Activated CD8-positive, alpha-beta T cell treated with anti-CD3 and anti-CD28 coated beads for 36 hours (primary cell): ENCODE measurements at regions not wholly inside any gene's neighbourhood (a gene's known extent, or its start where the extent isn't known, plus 50 kb on each side); places are given as distances from the start of the nearest gene placed in this dataset.

Source experiments
- ATAC-seq: fragments of 200-7000 bp; cut with Tn5 transposase; one replicate; pipeline ENCODE4 v1.10.0; 2021; ENCODE audit warnings: mild to moderate bottlenecking, moderate library complexity
- CTCF ChIA-PET: fragments of 350-600 bp; sonication (Branson Sonifier 250); formaldehyde crosslinking; loops from one replicate; lab custom pipeline; 2021; ENCODE audit warnings: antibody characterized with exemption; lab: Charles Lee
- POLR2A ChIA-PET: fragments of 350-600 bp; sonication (Branson Sonifier 250); formaldehyde crosslinking; loops from one replicate; lab custom pipeline; 2021; ENCODE audit warnings: antibody characterized with exemption; lab: Charles Lee
- DNase-seq: peaks from one replicate; pipeline ENCODE4 v3.0.0-alpha.2; 2020
- H3K27ac Mint-ChIP-seq: one replicate; pipeline ENCODE4 v1.8.0; 2021; ENCODE audit warnings: mild to moderate bottlenecking, mixed read lengths
- H3K27me3 Mint-ChIP-seq: one replicate; pipeline ENCODE4 v1.8.0; 2021; ENCODE audit warnings: mixed read lengths
- H3K36me3 Mint-ChIP-seq: one replicate; pipeline ENCODE4 v1.8.0; 2021; ENCODE audit warnings: low read depth, mixed read lengths
- H3K4me1 Mint-ChIP-seq: one replicate; pipeline ENCODE4 v1.8.0; 2021; ENCODE audit warnings: low read depth, mixed read lengths
- H3K4me3 Mint-ChIP-seq: one replicate; pipeline ENCODE4 v1.8.0; 2021; ENCODE audit warnings: mild to moderate bottlenecking, moderate library complexity, mixed read lengths
- H3K9me3 Mint-ChIP-seq: one replicate; pipeline ENCODE4 v1.8.0; 2021; ENCODE audit warnings: mixed read lengths
- intact Hi-C: fragments of 100-400 bp; cut with micrococcal nuclease; formaldehyde crosslinking; loops from one replicate; pipeline ENCODE4 v1.10.0; 2022
- TF ChIP-seq, protein P1 (sequence below): fragments of 200-600 bp; IDR thresholded peaks from one replicate; pipeline ENCODE4 v1.8.0; 2022; ENCODE audit warnings: antibody characterized with exemption, mild to moderate bottlenecking

GRCh38 chr2:219954331-219954730, 326.9 kb downstream of the SLC4A3 start:
- DNase-seq (no peak), ATAC-seq (no peak)
- H3K4me1 Mint-ChIP-seq = no peaks in the 10 kb centered on the region
- intact Hi-C loops = no loop called here
- peaks cover 1% of the 10 kb centered on the region for H3K9me3 Mint-ChIP-seq
- no peaks in the 10 kb centered on the region for H3K27me3 Mint-ChIP-seq
- H3K36me3 Mint-ChIP-seq = no peaks in the 10 kb centered on the region
- no peak overlapping the region for H3K27ac Mint-ChIP-seq
- CTCF ChIA-PET = no interaction called here
- TF ChIP-seq, protein P1, sequence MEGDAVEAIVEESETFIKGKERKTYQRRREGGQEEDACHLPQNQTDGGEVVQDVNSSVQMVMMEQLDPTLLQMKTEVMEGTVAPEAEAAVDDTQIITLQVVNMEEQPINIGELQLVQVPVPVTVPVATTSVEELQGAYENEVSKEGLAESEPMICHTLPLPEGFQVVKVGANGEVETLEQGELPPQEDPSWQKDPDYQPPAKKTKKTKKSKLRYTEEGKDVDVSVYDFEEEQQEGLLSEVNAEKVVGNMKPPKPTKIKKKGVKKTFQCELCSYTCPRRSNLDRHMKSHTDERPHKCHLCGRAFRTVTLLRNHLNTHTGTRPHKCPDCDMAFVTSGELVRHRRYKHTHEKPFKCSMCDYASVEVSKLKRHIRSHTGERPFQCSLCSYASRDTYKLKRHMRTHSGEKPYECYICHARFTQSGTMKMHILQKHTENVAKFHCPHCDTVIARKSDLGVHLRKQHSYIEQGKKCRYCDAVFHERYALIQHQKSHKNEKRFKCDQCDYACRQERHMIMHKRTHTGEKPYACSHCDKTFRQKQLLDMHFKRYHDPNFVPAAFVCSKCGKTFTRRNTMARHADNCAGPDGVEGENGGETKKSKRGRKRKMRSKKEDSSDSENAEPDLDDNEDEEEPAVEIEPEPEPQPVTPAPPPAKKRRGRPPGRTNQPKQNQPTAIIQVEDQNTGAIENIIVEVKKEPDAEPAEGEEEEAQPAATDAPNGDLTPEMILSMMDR = no peak
- POLR2A ChIA-PET = no interaction called here
- H3K4me3 Mint-ChIP-seq = no peak overlapping the region

GRCh38 chr2:219957820-219958219, 330.4 kb downstream of the SLC4A3 start:
- ATAC-seq = no peak
- no peaks in the 10 kb centered on the region for H3K27me3 Mint-ChIP-seq
- no peaks in the 10 kb centered on the region for H3K36me3 Mint-ChIP-seq
- H3K27ac Mint-ChIP-seq = no peak overlapping the region
- no peaks in the 10 kb centered on the region for H3K4me1 Mint-ChIP-seq
- DNase-seq = no peak
- H3K4me3 Mint-ChIP-seq = no peak overlapping the region
- POLR2A ChIA-PET = no interaction called here
- intact Hi-C loops = no loop called here
- TF ChIP-seq, protein P1 = no peak
- peaks cover 1% of the 10 kb centered on the region for H3K9me3 Mint-ChIP-seq
- CTCF ChIA-PET = no interaction called here

GRCh38 chr2:219958941-219959340, 331.5 kb downstream of the SLC4A3 start:
- CTCF ChIA-PET = no interaction called here
- no peak for DNase-seq
- no peak overlapping the region for H3K27ac Mint-ChIP-seq
- POLR2A ChIA-PET = no interaction called here
- TF ChIP-seq, protein P1 = no peak
- no peaks in the 10 kb centered on the region for H3K4me1 Mint-ChIP-seq
- H3K27me3 Mint-ChIP-seq = no peaks in the 10 kb centered on the region
- no peaks in the 10 kb centered on the region for H3K36me3 Mint-ChIP-seq
- ATAC-seq = no peak
- peaks cover 1% of the 10 kb centered on the region for H3K9me3 Mint-ChIP-seq
- no peak overlapping the region for H3K4me3 Mint-ChIP-seq
- intact Hi-C loops = no loop called here

DNA sequence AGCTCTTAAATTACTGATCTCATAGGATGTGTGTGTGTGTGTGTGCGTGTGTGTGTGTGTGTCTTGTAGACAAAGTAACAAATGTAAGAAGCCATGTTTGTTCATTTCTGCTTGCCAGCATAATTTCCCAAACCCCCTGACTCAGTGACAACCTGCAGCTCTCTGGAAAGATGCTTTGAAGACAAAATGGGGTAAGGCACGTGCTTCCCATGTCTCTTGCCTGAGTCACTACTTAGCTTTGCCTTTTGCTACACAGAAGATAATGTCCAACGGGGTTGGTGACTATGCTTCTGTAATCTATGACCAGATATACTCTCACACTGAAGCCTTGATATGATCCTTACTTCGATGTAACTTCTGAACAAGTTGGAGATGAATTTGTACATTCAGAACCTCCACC, 332.0 kb downstream of the SLC4A3 start:
- no peak for DNase-seq
- ChIA-PET POLR2A (no interaction called here), CTCF (no interaction called here)
- no peak overlapping the region for H3K4me3 Mint-ChIP-seq
- no peak for ATAC-seq
- no peaks in the 10 kb centered on the region for H3K4me1 Mint-ChIP-seq
- H3K9me3 Mint-ChIP-seq = peaks cover 1% of the 10 kb centered on the region
- no peaks in the 10 kb centered on the region for H3K27me3 Mint-ChIP-seq
- no peak overlapping the region for H3K27ac Mint-ChIP-seq
- TF ChIP-seq, protein P1 = no peak
- no peaks in the 10 kb centered on the region for H3K36me3 Mint-ChIP-seq
- intact Hi-C loops = no loop called here

DNA sequence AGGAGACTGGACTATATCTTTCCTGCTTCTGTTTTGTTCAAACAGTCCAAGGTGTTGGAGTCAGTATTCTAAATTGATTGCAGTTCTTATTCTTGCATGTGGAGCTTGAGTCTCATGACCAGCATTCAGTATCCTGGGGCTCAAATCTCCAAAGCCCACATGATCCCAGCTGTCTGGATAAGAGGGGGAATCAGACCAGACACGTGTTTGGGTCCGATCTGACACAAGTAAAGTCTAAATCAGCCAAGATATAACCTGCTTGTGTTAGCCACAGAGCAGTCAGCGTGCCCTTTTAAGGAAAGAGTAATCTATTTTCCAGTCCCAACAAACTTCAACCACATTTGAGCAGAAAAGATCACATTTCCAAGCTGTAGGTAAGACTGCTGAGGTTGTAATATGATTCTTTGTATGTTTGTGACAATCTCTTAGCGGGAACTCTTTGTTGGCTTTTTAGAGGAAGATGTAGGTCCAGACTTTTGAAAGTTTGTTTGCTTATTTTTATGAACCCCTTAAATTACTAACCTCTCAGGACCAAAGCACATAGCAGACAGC, 334.6 kb downstream of the SLC4A3 start:
- ChIA-PET POLR2A (no interaction called here), CTCF (no interaction called here)
- intact Hi-C loops = no loop called here
- ATAC-seq (no peak), DNase-seq (no peak)
- no peaks in the 10 kb centered on the region for H3K27me3 Mint-ChIP-seq
- no peaks in the 10 kb centered on the region for H3K36me3 Mint-ChIP-seq
- H3K4me1 Mint-ChIP-seq = no peaks in the 10 kb centered on the region
- no peak overlapping the region for H3K27ac Mint-ChIP-seq
- H3K4me3 Mint-ChIP-seq = no peak overlapping the region
- TF ChIP-seq, protein P1 = no peak
- peaks cover 1% of the 10 kb centered on the region for H3K9me3 Mint-ChIP-seq
